HCT116 (cell line): ENCODE measurements at regions not wholly inside any gene's neighbourhood (a gene's known extent, or its start where the extent isn't known, plus 50 kb on each side); places are given as distances from the start of the nearest gene placed in this dataset.
"Not testable (repeated sequence)": the region's sequence is repeated elsewhere in the genome, so short reads cannot be mapped to it uniquely, and the experiment has no call there.

ENCODE experiments used
- CEBPB ChIP-seq: IDR thresholded peaks from 2 replicates; pipeline ENCODE4 v1.6.1; 2012; ENCODE audit warnings: low read depth
- CTCF ChIP-seq, 3 experiments: fragments of 200-600 bp in 1 of 3; sonication (generic) in 1 of 3; IDR thresholded peaks in 2 of 3; conservative IDR thresholded peaks in 1 of 3; 2 replicates each; pipeline ENCODE4 v1.5.1; 2012 to 2017; ENCODE audit warnings: low read depth in 2 of 3, low read length in 2 of 3, antibody characterized with exemption in 1 of 3, borderline replicate concordance in 1 of 3, control low read depth in 1 of 3, mild to moderate bottlenecking in 1 of 3, mixed read lengths in 1 of 3, mixed run types in 1 of 3, moderate library complexity in 1 of 3; ENCODE audit not compliant: insufficient read depth in 1 of 3
- EZH2 ChIP-seq: fragments of 200-600 bp; sonication (generic); IDR thresholded peaks from 2 replicates; pipeline ENCODE4 v1.6.1; 2017; ENCODE audit warnings: antibody characterized with exemption, mixed run types
- EZH2phosphoT487 ChIP-seq: fragments of 200-600 bp; IDR thresholded peaks from 2 replicates; pipeline ENCODE4 v1.6.1; 2018; ENCODE audit warnings: antibody characterized with exemption, borderline replicate concordance
- POLR2AphosphoS5 ChIP-seq: IDR thresholded peaks from 2 replicates; pipeline ENCODE4 v1.6.1; 2011; ENCODE audit warnings: mild to moderate bottlenecking, low read depth, low read length, moderate library complexity
- TCF7L2 ChIP-seq: IDR thresholded peaks from 2 replicates; pipeline ENCODE4 v1.7.0; 2011; ENCODE audit warnings: borderline replicate concordance, inconsistent platforms; ENCODE audit not compliant: insufficient read depth, insufficient read length; ENCODE audit errors: extremely low read depth
- ZNF274 ChIP-seq: fragments of 200-500 bp; sonication (Bioruptor generic); IDR thresholded peaks from 2 replicates; pipeline ENCODE4 v1.6.1; 2014; ENCODE audit warnings: mild to moderate bottlenecking, low read depth, low read length, inconsistent platforms
- TF ChIP-seq, protein P1 (sequence below): IDR thresholded peaks from 2 replicates; pipeline ENCODE4 v1.6.1; 2012

DNA sequence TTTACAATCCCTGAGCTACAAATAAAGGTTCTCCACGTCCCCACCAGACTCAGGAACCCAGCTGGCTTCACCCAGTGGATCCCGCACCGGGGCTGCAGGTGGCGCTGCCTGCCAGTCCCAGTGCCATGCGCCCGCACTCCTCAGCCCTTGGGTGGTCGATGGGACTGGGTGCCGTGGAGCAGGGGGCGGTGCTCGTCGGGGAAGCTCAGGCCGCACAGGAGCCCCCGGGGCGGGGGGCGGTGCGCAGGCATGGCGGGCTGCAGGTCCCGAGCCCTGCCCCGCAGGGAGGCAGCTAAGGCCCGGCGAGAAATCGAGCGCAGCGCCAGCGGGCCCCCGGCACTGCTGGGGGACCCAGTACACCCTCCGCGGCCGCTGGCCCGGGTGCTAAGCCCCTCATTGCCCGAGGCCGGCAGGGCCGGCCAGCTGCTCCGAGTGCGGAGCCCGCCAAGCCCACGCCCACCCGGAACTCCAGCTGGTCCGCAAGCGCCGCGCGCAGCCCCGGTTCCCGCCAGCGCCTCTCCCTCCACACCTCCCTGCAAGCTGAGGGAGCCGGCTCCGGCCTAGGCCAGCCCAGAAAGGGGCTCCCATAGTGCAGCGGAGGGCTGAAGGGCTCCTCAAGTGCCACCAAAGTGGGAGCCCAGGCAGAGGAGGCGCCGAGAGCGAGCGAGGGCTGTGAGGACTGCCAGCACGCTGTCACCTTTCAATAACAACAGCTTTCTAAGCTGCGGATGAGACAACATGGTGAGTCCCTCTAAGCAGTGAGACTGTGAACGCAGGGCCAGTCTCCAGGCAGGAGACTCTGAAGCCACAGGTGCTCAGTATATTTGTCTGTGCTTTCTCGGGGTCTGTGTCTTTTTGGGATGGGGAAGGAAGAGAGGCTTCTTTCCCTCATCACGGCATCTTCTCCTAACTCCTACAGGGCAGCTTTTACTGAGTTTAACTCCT is 161.5 kb downstream of the NR2F2 start:
- 0 out of 6 replicates have a peak, but pooled peaks of 1 of the 3 experiments have one; percentile 14 for TF ChIP-seq CTCF (IDR thresholded peaks at IDR 0.05 in 2 of 3, conservative IDR thresholded peaks at IDR 0.05 in 1 of 3; ENCODE audit: borderline replicate concordance in 1 of 3, insufficient read depth in 1 of 3, low read depth in 2 of 3, low read length in 2 of 3)
- TF ChIP-seq, protein P1, sequence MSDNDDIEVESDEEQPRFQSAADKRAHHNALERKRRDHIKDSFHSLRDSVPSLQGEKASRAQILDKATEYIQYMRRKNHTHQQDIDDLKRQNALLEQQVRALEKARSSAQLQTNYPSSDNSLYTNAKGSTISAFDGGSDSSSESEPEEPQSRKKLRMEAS: not testable (repeated sequence)
- TF ChIP-seq POLR2AphosphoS5, EZH2, TCF7L2, CEBPB, ZNF274, EZH2phosphoT487: not testable (repeated sequence)
